BLaER1 treated with 17β-estradiol and CSF1 and Interleukin-3, amounts not matched to agents 10 nM and 100 nM (cell line): ENCODE measurements at regions not wholly inside any gene's neighbourhood (a gene's known extent, or its start where the extent isn't known, plus 50 kb on each side); places are given as distances from the start of the nearest gene placed in this dataset.
"Not testable (repeated sequence)": the region's sequence is repeated elsewhere in the genome, so short reads cannot be mapped to it uniquely, and the experiment has no call there.

ENCODE experiments used
- H3K27ac ChIP-seq, 11 experiments: shearing (Covaris generic); formaldehyde crosslinking; 2 replicates each; pipeline ENCODE4 v1.8.1; 2022
- H3K27me3 ChIP-seq, 11 experiments: shearing (Covaris generic); formaldehyde crosslinking; 2 replicates each; pipeline ENCODE4 v1.8.1; 2022
- H3K36me3 ChIP-seq, 11 experiments: shearing (Covaris generic); formaldehyde crosslinking; 2 replicates each; pipeline ENCODE4 v1.8.1; 2022
- H3K4me1 ChIP-seq, 10 experiments: shearing (Covaris generic); formaldehyde crosslinking; 2 replicates each; pipeline ENCODE4 v1.8.1; 2022
- H3K4me2 ChIP-seq, 11 experiments: shearing (Covaris generic); formaldehyde crosslinking; 2 replicates each; pipeline ENCODE4 v1.8.1; 2022
- H3K4me3 ChIP-seq, 10 experiments: shearing (Covaris generic); formaldehyde crosslinking; 2 replicates each; pipeline ENCODE4 v1.8.1; 2022
- H3K9ac ChIP-seq, 11 experiments: shearing (Covaris generic); formaldehyde crosslinking; 2 replicates each; pipeline ENCODE4 v1.8.1; 2022
- H3K9me3 ChIP-seq, 11 experiments: shearing (Covaris generic); formaldehyde crosslinking; replicated peaks in 1 of 11; 2 replicates each; pipeline ENCODE4 v1.8.1; 2022
- H4K20me1 ChIP-seq, 11 experiments: shearing (Covaris generic); formaldehyde crosslinking; 2 replicates each; pipeline ENCODE4 v1.8.1; 2022
- Cebpa-rat ChIP-seq, 11 experiments: shearing (Covaris generic); IDR thresholded peaks; 2 replicates each; pipeline ENCODE4 v1.8.1; 2022

- Histone ChIP-seq H3K9me3 (peaks cover 63 to 79% (median 69%) of the 10 kb centered on the region in 11 experiments), H4K20me1 (no peaks in the 10 kb centered on the region), H3K9ac (no peak overlapping the region), H3K4me1 (peaks cover 0 to 10% (median 0%) of the 10 kb centered on the region in 10 experiments; a peak in 7 of 20 replicates), H3K36me3 (no peaks in the 10 kb centered on the region), H3K27me3 (no peaks in the 10 kb centered on the region), H3K4me3 (no peak overlapping the region), H3K4me2 (no peak overlapping the region), H3K27ac (no peak overlapping the region)
- TF ChIP-seq Cebpa-rat (IDR thresholded peaks at IDR 0.05) = no peak
Observed at GRCh38 chr5:35561396-35561795, 56.3 kb upstream of the SPEF2 start.

DNA sequence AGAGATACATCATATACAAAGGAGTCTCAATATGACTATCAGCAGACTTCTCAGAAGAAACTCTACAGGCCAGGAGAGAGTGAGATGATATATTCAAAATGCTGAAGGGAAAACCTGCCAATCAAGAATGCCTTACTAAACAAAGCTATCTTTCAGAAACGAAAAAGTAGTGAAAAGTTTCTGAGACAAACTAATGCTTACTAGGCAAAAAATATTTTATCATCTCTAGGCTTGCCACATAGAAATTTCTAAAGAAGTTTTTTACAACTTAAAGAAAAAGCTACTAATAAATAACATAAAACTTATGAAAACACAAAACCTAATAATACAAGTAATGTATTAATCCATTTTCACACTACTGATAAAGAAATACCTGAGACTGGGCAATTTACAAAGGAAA is 59.9 kb upstream of the SPEF2 start:
- Histone ChIP-seq H3K27ac (no peak overlapping the region), H3K4me2 (no peak overlapping the region), H3K4me3 (no peak overlapping the region), H3K36me3 (no peaks in the 10 kb centered on the region), H4K20me1 (no peaks in the 10 kb centered on the region), H3K4me1 (no peaks in the 10 kb centered on the region), H3K9me3 (peaks cover 50 to 63% (median 55%) of the 10 kb centered on the region in 11 experiments), H3K9ac (no peak overlapping the region), H3K27me3 (no peaks in the 10 kb centered on the region)
- no peak for TF ChIP-seq Cebpa-rat (IDR thresholded peaks at IDR 0.05)

GRCh38 chr5:35557199-35557598 is 60.5 kb upstream of the SPEF2 start:
- Histone ChIP-seq H3K4me3 (no peak overlapping the region), H4K20me1 (no peaks in the 10 kb centered on the region), H3K27ac (no peak overlapping the region), H3K36me3 (no peaks in the 10 kb centered on the region), H3K4me1 (no peaks in the 10 kb centered on the region), H3K9me3 (peaks cover 44 to 58% (median 50%) of the 10 kb centered on the region in 11 experiments), H3K9ac (no peak overlapping the region), H3K27me3 (no peaks in the 10 kb centered on the region), H3K4me2 (no peak overlapping the region)
- no peak for TF ChIP-seq Cebpa-rat (IDR thresholded peaks at IDR 0.05)

GRCh38 chr5:35554016-35554415 is 63.6 kb upstream of the SPEF2 start:
- Histone ChIP-seq H3K9ac (no peak overlapping the region), H3K27ac (no peak overlapping the region), H3K36me3 (no peaks in the 10 kb centered on the region), H3K4me1 (no peaks in the 10 kb centered on the region), H3K4me3 (no peak overlapping the region), H4K20me1 (no peaks in the 10 kb centered on the region), H3K4me2 (no peak overlapping the region), H3K9me3 (peaks cover 31 to 35% (median 33%) of the 10 kb centered on the region in 11 experiments), H3K27me3 (no peaks in the 10 kb centered on the region)
- no peak for TF ChIP-seq Cebpa-rat (IDR thresholded peaks at IDR 0.05)

GRCh38 chr5:35545190-35545589 is 72.5 kb upstream of the SPEF2 start:
- H3K27me3 ChIP-seq = no peaks in the 10 kb centered on the region
- no peaks in the 10 kb centered on the region for H4K20me1 ChIP-seq
- H3K4me1 ChIP-seq = peaks cover 0 to 8% (median 0%) of the 10 kb centered on the region in 10 experiments; a peak in 4 of 20 replicates
- no peak for TF ChIP-seq Cebpa-rat (IDR thresholded peaks at IDR 0.05)
- no peak overlapping the region for H3K9ac ChIP-seq
- H3K4me2 ChIP-seq = no peak overlapping the region
- no peaks in the 10 kb centered on the region for H3K36me3 ChIP-seq
- H3K4me3 ChIP-seq = no peak overlapping the region
- H3K9me3 ChIP-seq = no peaks in the 10 kb centered on the region
- no peak overlapping the region for H3K27ac ChIP-seq

DNA sequence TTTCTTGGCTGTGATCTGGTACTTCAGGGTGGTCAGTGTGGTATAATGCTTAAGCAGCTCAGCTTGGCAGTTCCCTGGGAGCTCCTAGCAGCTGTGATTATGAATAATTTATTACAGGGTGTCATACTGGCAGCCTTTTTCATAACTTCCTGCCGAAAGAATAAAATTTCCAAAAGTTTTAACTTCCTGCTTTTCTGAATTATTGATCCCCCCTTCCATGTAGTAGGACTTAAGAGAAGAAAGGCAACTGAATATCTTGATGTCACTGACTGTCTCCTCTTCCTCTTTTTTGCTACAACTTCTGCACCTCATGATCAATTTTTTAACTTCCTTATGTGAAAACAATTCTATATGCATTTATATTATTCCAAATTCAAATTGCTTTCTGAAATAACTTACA is 74.3 kb upstream of the SPEF2 start:
- Histone ChIP-seq H3K4me2 (peak overlapping the region in 2 of 11 experiments; percentile 18 to 29; a peak in 3 of 22 replicates), H3K36me3 (no peaks in the 10 kb centered on the region), H4K20me1 (no peaks in the 10 kb centered on the region), H3K27ac (no peak overlapping the region), H3K27me3 (no peaks in the 10 kb centered on the region), H3K9me3 (no peaks in the 10 kb centered on the region), H3K4me3 (no peak overlapping the region), H3K4me1 (peaks cover 0 to 8% (median 0%) of the 10 kb centered on the region in 10 experiments; a peak in 4 of 20 replicates), H3K9ac (no peak overlapping the region)
- TF ChIP-seq Cebpa-rat (IDR thresholded peaks at IDR 0.05) = no peak

DNA sequence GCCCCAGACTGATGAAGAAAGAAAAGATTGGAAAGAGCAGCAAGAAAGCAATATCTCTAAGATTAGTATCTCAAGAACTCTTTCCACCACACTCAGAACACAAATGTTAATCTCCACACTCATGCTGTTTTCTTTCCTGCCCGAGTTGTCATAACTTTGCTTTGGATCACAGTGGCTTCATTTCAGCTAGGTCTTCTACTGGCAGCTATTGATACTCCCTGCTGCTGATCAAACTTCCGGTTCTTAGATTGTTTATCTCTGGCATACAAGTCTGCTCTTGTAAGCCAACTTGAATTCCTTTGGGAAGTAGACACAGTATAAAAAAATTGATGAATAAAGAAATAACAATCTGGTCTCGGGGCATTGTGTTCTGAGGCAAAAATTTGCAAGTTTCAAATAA is 77.7 kb upstream of the SPEF2 start:
- Histone ChIP-seq H3K4me1 (peaks cover 0 to 8% (median 0%) of the 10 kb centered on the region in 10 experiments; a peak in 4 of 20 replicates), H3K9ac (no peak overlapping the region), H4K20me1 (no peaks in the 10 kb centered on the region), H3K9me3 (no peaks in the 10 kb centered on the region; a peak in 1 of 22 replicates), H3K36me3 (no peaks in the 10 kb centered on the region), H3K4me2 (no peak overlapping the region), H3K4me3 (no peak overlapping the region), H3K27ac (no peak overlapping the region), H3K27me3 (no peaks in the 10 kb centered on the region)
- TF ChIP-seq Cebpa-rat (IDR thresholded peaks at IDR 0.05) = no peak

GRCh38 chr5:35538198-35538931 is 79.3 kb upstream of the SPEF2 start:
- H3K36me3 ChIP-seq = no peaks in the 10 kb centered on the region
- no peaks in the 10 kb centered on the region for H3K27me3 ChIP-seq
- no peak overlapping the region for H3K4me2 ChIP-seq
- no peaks in the 10 kb centered on the region; a peak in 1 of 22 replicates for H3K9me3 ChIP-seq
- no peaks in the 10 kb centered on the region for H4K20me1 ChIP-seq
- H3K4me1 ChIP-seq = peaks cover 0 to 7% (median 0%) of the 10 kb centered on the region in 10 experiments; a peak in 4 of 20 replicates
- H3K27ac ChIP-seq = no peak overlapping the region
- TF ChIP-seq Cebpa-rat (IDR thresholded peaks at IDR 0.05) = no peak
- H3K4me3 ChIP-seq = no peak overlapping the region
- H3K9ac ChIP-seq = no peak overlapping the region

- Histone ChIP-seq H3K4me2 (no peak overlapping the region), H3K36me3 (no peaks in the 10 kb centered on the region), H3K27me3 (no peaks in the 10 kb centered on the region), H3K9ac (no peak overlapping the region), H3K27ac (no peak overlapping the region), H3K4me1 (no peaks in the 10 kb centered on the region), H4K20me1 (no peaks in the 10 kb centered on the region), H3K4me3 (no peak overlapping the region), H3K9me3 (peaks cover 0 to 11% (median 4%) of the 10 kb centered on the region in 11 experiments; a peak in 6 of 22 replicates)
- no peak for TF ChIP-seq Cebpa-rat (IDR thresholded peaks at IDR 0.05)
Observed at GRCh38 chr5:35533156-35533555, 84.5 kb upstream of the SPEF2 start.

GRCh38 chr5:35531553-35531952 is 86.1 kb upstream of the SPEF2 start:
- not testable (repeated sequence) for H3K27ac ChIP-seq, H4K20me1 ChIP-seq, H3K36me3 ChIP-seq, H3K27me3 ChIP-seq, H3K4me2 ChIP-seq, H3K9ac ChIP-seq, H3K4me3 ChIP-seq, H3K4me1 ChIP-seq
- H3K9me3 ChIP-seq = peaks cover 0 to 11% (median 4%) of the 10 kb centered on the region in 11 experiments; a peak in 6 of 22 replicates
